ENCODE measurements at regions not wholly inside any gene's neighbourhood (a gene's known extent, or its start where the extent isn't known, plus 50 kb on each side); places are given as distances from the start of the nearest gene placed in this dataset.

DNA sequence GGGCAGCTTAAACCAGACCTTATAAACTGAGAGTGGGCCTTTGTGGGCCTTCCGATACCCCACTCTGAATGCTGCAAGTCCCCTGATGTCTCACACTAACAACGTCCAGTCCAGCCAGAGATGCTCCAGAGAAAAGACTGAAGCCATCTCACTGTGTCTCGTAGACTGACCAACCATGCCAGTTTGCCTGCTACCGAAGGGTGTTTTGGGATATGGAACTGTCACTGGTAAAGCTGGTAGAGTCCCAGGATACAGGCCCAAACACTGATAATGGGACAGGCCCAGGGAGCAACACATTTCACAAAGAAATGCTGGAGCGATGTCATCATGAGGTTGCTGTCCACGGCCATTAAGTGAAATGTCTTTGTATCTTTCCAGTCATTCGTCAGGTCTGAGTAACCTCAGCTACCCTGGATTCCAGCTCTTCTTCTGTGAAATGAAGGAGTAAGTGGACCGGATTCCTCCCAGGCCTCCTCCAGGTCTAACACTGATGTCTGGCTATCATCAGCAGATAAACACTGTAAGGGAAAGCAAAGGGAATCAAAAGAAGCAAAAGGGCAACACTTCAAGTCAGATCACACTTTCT lies 81.6 kb downstream of the SLC5A7 start:
- DNase-seq: no peak

DNA sequence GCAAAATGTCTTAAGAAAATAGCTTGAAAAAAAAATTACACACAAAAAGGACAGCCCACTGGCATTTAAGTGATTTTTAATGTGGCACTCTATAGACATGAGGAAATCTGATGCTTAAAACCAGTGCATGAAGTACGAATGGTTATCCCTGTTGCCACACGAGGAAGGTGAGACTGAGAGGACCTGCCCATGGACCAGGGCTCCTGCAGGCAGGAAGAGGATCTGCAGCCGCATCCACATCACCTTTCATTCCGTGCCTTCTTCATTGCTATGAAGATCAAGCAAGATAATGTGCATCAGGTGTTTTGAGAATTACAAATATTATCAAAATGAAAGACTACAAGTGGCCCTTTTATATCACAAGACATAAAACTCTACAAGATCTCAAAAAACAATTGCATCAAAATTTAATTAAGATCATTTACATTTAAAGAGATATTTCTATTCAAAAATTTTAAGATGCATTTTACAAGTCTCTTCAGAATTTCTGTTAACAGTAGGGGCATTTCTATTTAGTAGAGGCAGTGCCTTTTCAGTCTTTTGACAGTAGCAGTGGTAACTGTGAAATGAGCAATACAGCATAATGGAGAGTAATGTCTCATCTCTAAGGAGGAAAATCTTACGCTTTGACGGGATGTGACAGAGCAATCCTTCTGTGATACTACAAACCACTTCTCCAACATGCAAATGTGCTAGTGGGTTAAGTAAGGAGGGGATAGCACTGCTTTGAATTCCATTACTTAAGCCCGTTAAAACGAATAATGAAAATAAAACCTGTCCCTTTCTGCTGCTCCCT lies 83.4 kb downstream of the SLC5A7 start:
- DNase-seq: no peak

DNA sequence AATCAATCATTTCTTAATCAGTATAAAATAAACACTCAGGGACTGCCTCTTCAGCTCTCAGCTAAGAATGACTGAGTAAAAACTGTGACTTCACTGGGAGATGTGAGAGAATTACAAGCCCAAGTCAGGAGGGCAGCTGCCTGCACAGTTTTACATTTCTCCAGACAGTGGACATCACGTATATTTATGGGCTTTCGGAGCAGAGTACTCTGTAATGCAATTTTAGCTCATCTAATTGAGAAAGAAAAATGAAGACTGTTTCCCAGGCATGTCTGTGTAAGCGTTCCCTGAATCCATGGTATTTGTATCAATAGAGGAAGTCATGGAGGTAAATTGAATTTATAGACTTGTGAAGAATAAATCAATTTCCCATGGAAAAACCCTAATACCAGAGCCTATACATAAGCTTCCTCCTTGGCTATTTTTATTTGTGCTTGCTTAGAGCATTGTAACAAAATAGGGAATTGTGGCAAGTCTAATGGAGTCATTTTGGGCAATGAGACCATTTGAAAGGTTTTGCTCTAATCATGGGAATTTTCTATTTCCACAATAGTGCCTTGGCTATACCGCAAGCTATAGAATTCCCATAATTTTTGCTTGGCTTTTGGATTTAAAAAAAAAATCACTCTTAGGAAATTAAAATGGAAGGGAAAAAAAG lies 87.2 kb downstream of the SLC5A7 start:
- no peak for DNase-seq

- DNase-seq: no peak
Measured at GRCh38 chr2:108074150-108074549, 87.8 kb downstream of the SLC5A7 start.

DNA sequence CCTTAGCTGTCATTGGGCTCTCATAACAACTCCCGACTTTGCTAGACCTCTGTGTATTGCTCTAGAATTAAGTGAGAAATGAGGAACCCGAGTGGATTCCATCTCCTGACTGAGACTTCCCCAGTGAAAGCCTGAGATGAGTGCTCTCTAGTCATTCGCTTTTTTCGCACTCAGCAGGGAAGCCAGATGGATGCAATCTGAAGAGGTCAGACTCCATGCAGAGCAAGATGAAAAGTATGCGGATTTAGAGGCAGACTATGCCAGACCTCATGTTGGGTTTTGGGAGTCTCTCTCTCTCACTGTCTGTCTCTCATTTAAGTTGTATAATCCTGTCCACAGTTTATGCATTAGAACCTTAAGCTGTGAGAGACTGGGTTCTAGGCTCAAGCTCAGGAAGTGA lies 88.6 kb downstream of the SLC5A7 start:
- no peak for DNase-seq

- DNase-seq: no peak
Measured at GRCh38 chr2:108076527-108076926, 90.2 kb downstream of the SLC5A7 start.

DNA sequence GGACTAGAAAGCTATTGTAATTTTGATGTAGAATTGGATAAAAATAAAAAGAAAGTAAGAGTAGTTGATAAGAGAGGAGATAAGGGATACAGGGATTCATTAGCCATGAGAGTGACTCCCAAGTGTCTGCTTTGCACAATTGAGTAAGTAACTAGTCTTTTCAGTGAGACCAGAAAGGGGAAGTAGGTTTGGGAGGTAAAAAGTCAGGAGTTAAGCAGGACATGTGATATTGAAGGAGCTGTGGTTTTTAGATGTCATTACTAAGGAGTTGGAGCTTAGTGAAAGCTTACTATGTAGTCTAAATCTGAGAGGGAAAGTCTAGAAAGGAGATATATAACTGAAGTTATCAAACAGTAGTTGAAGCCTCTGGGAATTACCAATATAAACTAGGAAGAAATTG lies 93.4 kb downstream of the SLC5A7 start:
- no peak for DNase-seq

DNA sequence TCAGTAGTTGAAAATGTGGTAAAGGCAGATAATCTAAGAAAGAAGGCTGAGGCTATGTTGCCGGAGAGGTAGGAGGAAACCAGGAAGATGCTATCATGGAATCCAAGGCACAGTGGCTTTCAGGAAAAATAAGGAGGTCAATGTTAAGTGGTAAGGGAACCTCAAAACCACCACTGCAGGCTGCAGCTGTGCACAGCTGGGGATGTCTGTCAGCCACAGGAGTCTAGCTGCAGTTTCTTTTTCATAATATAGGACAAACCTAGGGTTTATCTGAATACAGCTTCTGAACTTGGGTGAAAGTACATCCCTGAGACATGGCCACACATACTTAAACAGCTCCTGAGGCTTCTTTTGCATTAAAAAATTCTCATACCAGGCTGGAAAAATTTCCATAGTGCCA lies 93.9 kb downstream of the SLC5A7 start:
- DNase-seq: no peak

- no peak for DNase-seq
Measured at GRCh38 chr2:108082978-108083377, 96.7 kb downstream of the SLC5A7 start.

DNA sequence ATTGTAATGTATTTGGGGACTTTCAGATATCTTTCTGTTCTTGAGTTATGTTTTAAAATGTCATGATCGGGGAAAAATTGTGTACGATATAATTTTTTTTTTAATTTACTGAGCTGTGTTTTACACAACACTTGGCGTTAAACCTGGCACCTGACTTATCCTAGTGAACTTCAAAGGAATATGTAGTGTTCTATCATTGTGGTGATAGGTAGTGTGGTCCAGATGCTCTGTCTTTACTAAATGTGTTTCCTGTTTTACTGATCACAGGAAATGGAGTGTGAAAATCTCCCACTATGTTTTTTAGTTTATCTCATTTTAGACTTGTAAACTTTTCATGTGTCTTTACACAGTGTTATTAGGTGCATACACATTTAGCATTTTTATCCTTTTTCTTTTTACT lies 98.0 kb downstream of the SLC5A7 start:
- no peak for DNase-seq

DNA sequence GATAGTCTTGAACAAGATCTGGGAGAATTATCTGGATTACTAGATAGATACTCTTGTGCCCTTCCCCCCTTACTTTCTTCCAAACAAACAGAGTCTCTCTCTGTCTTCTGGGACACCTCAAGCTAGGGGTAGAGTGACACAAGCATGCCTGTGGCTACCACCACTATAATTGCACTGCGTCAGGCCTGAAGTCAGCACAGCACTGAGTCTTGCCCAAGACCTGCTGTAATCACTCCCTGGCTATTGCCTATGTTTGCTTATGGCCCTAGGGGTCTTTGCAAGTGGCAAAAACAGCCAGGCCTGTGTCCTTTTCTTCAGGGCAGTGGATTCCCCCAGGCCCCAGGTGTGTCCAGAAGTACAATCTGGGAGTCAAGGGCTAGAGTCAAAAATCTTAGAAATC lies 106.6 kb downstream of the SLC5A7 start:
- DNase-seq: no peak

DNA sequence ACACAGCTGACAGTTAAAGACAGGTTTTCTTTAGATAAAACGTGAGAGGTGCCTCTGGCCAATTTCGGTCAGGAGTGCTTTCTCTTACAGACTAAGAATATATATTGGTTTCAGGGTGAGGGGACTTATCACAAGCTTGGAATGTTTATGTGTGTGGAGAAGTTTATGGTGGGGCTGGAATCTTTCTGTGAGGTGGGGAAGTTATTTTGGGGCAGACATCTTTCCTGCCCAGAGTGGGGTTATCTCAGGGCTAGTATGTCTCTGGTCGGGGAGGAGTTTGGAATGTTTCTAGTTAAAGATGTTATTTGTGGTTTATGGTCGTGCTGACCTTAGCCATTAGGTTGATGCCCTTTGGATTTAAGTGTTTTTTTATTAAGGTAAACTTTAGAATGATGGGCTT lies 115.2 kb downstream of the SLC5A7 start:
- no peak for DNase-seq

GRCh38 chr2:108106731-108107130 lies 120.4 kb downstream of the SLC5A7 start:
- no peak for DNase-seq

DNA sequence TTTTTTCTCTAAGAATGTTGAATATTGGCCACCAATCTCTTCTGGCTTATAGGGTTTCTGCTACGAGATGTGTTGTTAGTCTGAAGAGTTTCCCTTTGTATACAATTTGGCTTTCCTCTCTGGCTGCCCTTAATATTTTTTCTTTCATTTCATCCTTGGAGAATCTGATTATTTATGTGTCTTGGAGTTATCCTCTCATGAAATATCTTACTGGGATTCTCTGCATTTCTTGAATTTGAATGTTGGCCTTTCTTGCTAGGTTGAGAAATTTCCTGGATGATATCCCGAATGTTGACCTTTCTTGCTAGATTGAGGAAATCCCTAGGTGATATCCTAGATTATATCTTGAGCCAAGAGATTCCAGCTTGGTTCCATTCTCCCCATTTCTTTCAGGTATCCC lies 125.6 kb downstream of the SLC5A7 start:
- DNase-seq: no peak

- DNase-seq: no peak
Measured at GRCh38 chr2:108115868-108116267, 123.9 kb upstream of the SULT1C3 start.

DNA sequence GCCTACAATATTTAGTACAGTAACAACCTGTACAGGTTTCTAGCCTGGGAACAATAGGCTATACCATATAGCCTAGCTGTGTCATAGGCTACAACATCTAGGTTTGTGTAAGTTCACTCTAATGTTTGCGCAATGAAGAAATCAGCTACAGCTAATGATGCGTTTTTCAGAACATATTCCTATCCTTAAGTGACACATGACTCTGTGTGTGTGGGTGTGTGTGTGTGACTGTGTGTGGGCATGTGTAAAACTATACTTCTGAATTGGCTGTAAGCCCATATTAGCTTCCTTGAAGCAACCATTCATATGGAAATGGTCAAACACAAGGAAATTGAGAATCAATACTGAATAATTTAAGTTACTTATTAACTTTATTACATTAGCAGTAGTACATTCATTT lies 120.8 kb upstream of the SULT1C3 start:
- no peak for DNase-seq

- no peak for DNase-seq
Measured at GRCh38 chr2:108119492-108119891, 120.3 kb upstream of the SULT1C3 start.

DNA sequence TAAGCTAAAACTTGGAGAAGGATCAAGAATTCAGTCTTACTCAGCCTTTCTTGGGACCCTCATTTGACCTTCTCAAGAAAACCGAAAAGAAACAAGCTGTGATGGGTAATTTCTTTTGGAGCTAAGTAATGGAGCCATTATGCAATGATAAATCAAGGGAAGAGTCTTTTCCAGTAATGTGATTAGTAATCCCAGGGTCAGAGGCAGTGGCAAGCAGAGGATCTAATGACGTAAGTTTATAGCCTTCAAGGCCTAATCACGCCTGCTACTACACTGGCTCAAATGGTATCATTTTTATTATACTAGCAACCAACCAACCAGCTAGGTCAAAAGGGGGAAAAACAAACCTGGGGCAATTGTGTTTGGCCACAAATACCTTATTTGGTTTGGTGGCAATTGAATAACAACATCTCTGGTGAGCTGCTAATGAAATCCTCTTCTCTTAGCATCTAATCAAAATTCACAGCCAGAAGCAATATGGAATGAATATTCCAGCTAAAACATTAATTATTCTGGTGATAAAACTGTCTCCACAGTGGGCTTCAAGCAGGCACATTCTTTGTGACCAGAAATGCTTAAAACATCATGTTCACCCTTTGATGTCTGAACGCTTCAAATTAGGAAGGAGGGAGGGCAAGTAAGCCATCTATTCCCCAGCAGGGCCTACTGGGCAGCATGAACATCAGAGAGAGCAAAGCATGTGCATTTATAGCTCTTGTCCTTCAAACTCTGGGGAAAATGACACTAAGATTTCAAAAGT lies 114.9 kb upstream of the SULT1C3 start:
- DNase-seq: no peak

DNA sequence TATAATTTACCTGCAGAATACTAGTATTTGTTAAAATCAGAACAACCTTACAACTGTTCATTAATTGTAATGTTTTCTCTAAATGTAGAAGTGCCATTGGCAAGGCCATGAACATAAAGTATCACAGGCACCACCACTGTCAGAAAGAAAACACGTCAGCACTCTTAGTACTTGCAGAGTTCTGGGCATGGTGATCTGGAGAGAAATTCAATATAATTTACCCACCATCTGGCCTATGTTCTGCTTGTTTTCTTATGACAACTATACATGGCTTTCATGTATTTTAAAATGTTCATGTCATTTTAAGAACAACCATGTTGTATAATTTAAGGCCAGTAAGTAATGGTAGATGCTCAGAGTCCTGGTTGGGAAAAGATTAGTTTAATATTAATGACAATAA lies 114.2 kb upstream of the SULT1C3 start:
- DNase-seq: no peak

DNA sequence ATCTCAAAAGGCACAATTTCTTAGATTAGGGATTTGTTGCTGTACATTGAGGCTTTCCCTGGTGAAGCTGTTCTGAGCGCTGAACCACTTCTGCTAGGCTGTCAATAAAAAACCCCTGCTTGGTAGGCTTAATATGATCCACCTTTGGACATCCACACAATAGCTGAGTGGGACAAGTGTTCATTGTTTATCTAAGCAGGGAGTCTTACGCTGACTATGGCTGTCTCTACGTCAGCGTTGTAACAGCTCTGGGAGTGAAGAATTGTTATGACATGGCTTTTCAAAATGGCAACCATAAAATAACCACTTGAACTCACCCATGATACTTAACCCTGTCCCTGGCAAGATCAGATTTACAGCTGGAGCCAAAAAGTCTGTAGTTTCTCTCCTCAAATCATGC lies 111.5 kb upstream of the SULT1C3 start:
- peak; percentile 27 for DNase-seq

DNA sequence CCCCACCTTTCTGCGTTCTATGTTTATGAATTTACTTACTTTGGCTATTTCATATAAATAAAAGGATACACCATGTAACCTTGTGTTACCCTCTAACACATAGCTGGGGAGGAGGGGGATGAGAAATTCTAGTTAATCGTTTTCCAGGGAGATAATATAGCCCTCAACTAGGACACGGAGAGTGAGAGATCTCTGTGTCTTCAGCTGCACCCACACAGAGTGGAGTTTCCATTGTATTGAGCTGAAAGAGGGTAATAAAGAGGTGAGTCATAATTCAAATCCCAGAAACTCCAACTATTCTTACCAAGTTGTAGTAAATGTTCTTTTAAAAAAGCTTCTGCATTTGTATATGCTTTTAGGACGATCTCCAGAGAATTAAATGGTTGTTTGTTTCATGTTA lies 110.1 kb upstream of the SULT1C3 start:
- no peak for DNase-seq

GRCh38 chr2:108133457-108133856 lies 106.3 kb upstream of the SULT1C3 start:
- no peak for DNase-seq

DNA sequence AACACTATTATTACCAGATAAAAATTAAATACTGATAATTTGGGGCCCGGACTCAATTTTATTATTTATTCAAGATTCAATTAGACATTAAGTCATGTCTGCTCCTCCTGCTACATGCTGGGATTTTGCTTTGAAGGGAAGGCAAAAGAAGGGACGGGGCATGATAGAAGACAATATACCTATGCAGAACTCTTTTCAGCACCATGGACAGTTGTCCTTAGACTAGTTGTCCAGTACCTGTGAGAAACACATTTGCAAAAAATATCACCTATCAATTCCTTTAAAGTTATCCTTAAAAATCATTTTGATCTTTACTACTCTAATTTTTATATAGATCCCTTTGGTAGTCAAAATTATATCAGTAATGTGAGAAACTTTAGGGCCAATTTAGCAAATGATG lies 100.2 kb upstream of the SULT1C3 start:
- no peak for DNase-seq
